Left ventricle myocardium inferior (tissue), 1 donor: ENCODE measurements at regions not wholly inside any gene's neighbourhood (a gene's known extent, or its start where the extent isn't known, plus 50 kb on each side); places are given as distances from the start of the nearest gene placed in this dataset.

Experiments
- DNase-seq: peaks from one replicate; pipeline ENCODE4 v3.0.0-alpha.2; 2020
- H3K27ac ChIP-seq: fragments of 200-600 bp; replicated peaks from 2 replicates; pipeline ENCODE4 v1.8.0; 2021
- H3K27me3 ChIP-seq: fragments of 200-600 bp; 2 replicates; pipeline ENCODE4 v1.8.0; 2021; ENCODE audit warnings: low read depth
- H3K36me3 ChIP-seq: fragments of 200-600 bp; 2 replicates; pipeline ENCODE4 v1.8.0; 2021
- H3K4me1 ChIP-seq: fragments of 200-600 bp; 2 replicates; pipeline ENCODE4 v1.8.0; 2021
- H3K4me3 ChIP-seq: fragments of 200-600 bp; 2 replicates; pipeline ENCODE4 v1.8.0; 2021; ENCODE audit warnings: mild to moderate bottlenecking, moderate library complexity
- H3K9me3 ChIP-seq: fragments of 200-600 bp; replicated peaks from 2 replicates; pipeline ENCODE4 v1.8.0; 2021
- CTCF ChIP-seq: fragments of 200-600 bp; IDR thresholded peaks from 2 replicates; pipeline ENCODE4 v1.8.0; 2021; ENCODE audit warnings: antibody characterized with exemption, mild to moderate bottlenecking, borderline replicate concordance
- intact Hi-C: fragments of 100-400 bp; cut with micrococcal nuclease; formaldehyde crosslinking; loops from one replicate; pipeline ENCODE4 v1.11.0; 2022
- donor health status: DM: no; HTN: yes; CAD: no; lungs with severe emphysema.

DNA sequence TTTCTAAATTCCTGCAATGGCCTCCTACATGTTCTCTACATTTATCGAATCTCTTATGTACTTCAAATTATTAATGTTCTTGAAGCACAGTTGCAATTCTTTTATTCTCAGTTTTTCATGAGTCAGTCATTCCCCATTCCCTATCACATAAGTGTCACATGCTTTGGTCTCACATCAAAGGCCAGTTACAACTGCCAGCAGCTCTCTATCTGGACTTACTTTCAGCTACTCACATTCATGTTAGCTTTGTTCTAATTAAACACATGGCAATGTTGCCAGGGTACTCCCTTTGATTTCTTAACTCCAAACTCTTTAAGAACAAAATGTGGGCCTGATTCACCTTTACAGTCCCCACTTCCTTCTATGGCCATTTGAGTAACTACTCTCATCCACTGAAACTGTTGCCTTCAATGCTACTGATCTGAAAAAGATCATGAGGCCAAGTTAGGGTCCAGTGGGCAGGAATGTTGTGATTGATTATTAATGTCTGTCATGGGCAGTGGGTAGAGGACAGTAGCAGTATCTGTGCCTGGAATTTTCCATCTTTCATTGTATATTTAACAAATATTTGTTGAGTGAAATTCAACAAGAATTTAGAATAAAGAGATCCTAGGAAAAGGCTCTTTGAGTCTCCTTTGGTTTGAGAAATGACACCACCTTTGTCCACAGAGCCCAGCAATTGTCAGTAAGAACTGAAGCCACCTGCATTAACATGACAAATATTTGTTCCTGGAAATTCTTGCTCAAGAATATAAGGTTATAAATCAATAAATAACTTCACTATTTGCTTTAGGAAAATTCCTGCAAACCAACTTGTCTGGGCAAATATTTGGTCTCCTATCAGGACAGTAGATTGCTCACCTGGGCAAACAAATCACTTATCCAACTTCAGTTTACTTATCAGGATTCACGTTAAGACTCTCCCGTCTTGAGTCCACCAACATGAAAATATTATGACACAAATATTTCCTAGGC, 153.6 kb upstream of the SAMSN1 start:
- no peaks in the 10 kb centered on the region for H3K27me3 ChIP-seq
- H3K4me3 ChIP-seq: no peak overlapping the region
- no peak for DNase-seq
- H3K27ac ChIP-seq: no peak overlapping the region
- no peak for TF ChIP-seq CTCF
- H3K4me1 ChIP-seq: no peaks in the 10 kb centered on the region
- no peaks in the 10 kb centered on the region for H3K36me3 ChIP-seq
- H3K9me3 ChIP-seq: no peaks in the 10 kb centered on the region
- intact Hi-C loops: no loop called here

GRCh38 chr21:14697769-14698168, 151.7 kb upstream of the SAMSN1 start:
- H3K4me3 ChIP-seq: no peak overlapping the region
- TF ChIP-seq CTCF: no peak
- H3K36me3 ChIP-seq: no peaks in the 10 kb centered on the region
- no peak overlapping the region for H3K27ac ChIP-seq
- no peaks in the 10 kb centered on the region for H3K9me3 ChIP-seq
- H3K27me3 ChIP-seq: no peaks in the 10 kb centered on the region
- intact Hi-C loops: no loop called here
- DNase-seq: no peak
- H3K4me1 ChIP-seq: no peaks in the 10 kb centered on the region

DNA sequence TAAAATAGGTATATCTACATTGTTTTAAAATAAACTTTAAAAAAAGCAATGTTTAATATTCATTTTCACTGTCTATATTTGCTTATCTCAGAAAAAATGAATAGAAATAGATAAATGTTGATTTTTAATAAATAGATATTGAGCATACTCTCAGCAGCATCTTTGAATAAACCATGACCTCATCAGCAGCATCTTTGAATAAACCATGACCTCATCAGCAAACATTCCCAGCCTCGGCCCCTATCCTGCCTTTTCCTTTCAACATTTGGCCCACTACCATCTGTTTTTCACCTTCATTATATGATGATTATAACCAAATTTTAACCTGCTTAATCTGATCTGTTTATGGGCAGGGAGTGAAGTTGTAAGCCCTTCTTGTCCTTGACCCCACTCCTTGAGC, 148.7 kb upstream of the SAMSN1 start:
- no peak for DNase-seq
- H3K36me3 ChIP-seq: no peaks in the 10 kb centered on the region
- intact Hi-C loops: no loop called here

DNA sequence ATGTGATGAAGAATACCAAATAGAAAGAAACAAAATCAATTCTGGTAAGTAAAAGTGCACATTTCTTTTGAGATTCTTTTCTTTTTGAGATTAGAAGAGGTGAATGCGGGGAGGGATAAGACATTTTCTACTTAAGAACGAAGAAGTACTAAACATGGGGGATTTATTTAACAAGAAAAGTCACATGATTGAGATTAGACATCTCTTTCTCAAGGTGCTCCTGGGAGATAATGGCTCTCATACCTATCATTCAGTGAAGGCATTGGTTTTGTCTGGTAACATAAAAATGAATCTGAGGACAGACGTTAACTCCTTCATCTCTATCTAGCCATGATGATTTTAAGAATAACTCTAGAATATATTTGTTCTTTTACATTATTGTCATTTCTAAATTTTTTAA, 147.9 kb upstream of the SAMSN1 start:
- Histone ChIP-seq H3K4me1 (no peaks in the 10 kb centered on the region), H3K4me3 (no peak overlapping the region), H3K36me3 (no peaks in the 10 kb centered on the region), H3K27ac (no peak overlapping the region), H3K9me3 (peaks cover 3% of the 10 kb centered on the region), H3K27me3 (no peaks in the 10 kb centered on the region)
- intact Hi-C loops: no loop called here
- no peak for DNase-seq
- TF ChIP-seq CTCF: no peak

More for the DNA sequence above, 148.7 kb upstream of the SAMSN1 start:
- H3K9me3 ChIP-seq: no peaks in the 10 kb centered on the region
- no peak overlapping the region for H3K27ac ChIP-seq
- H3K4me3 ChIP-seq: no peak overlapping the region
- H3K27me3 ChIP-seq: no peaks in the 10 kb centered on the region
- no peaks in the 10 kb centered on the region for H3K4me1 ChIP-seq
- no peak for TF ChIP-seq CTCF

DNA sequence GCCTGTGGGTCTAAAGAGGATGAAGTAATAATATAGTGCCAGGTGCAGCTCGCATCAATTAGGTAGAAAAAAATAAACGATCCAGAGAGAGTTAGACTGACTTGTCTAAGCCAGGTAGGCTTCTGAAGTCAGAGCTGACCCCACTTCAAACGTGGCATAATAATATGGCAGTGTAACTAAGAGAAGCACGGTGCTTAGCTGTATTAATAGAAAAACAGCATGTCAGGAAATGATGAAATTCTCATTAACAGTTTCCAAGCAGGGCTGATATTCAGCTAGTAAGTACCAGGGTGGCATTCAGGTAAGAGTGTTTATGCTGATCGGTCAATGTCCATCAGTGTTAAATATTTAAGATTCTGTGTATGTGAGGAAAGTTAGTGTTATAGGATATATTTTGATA, 145.8 kb upstream of the SAMSN1 start:
- no peaks in the 10 kb centered on the region for H3K36me3 ChIP-seq
- H3K27me3 ChIP-seq: no peaks in the 10 kb centered on the region
- peaks cover 3% of the 10 kb centered on the region for H3K9me3 ChIP-seq
- TF ChIP-seq CTCF: no peak
- H3K4me3 ChIP-seq: no peak overlapping the region
- H3K4me1 ChIP-seq: no peaks in the 10 kb centered on the region
- intact Hi-C loops: no loop called here
- no peak overlapping the region for H3K27ac ChIP-seq
- no peak for DNase-seq
